HepG2 (cell line): ENCODE measurements at regions not wholly inside any gene's neighbourhood (a gene's known extent, or its start where the extent isn't known, plus 50 kb on each side); places are given as distances from the start of the nearest gene placed in this dataset.

ENCODE experiments used
- ARID4A ChIP-seq: sonication (generic); formaldehyde crosslinking; IDR thresholded peaks from 2 replicates; pipeline ENCODE4 v1.5.0; 2020; ENCODE audit warnings: mild to moderate bottlenecking, missing genetic modification reagents, borderline replicate concordance
- CSRNP2 ChIP-seq: sonication (generic); formaldehyde crosslinking; conservative IDR thresholded peaks from 2 replicates; pipeline ENCODE4 v1.8.0; 2022; ENCODE audit warnings: low read depth, missing genetic modification reagents
- DBP ChIP-seq: sonication (generic); formaldehyde crosslinking; IDR thresholded peaks from 2 replicates; pipeline ENCODE4 v1.4.0; 2020; ENCODE audit warnings: missing genetic modification reagents; ENCODE audit errors: not compliant biosample characterization
- HOXA3 ChIP-seq: sonication (generic); formaldehyde crosslinking; IDR thresholded peaks from 2 replicates; pipeline ENCODE4 v1.5.0; 2020; ENCODE audit warnings: missing genetic modification reagents
- HOXA7 ChIP-seq: sonication (generic); formaldehyde crosslinking; IDR thresholded peaks from 2 replicates; pipeline ENCODE4 v1.8.1; 2022; ENCODE audit warnings: mild to moderate bottlenecking, missing genetic modification reagents, moderate library complexity
- MYPOP ChIP-seq: sonication (generic); formaldehyde crosslinking; IDR thresholded peaks from 2 replicates; pipeline ENCODE4 v1.8.1; 2023; ENCODE audit warnings: mild to moderate bottlenecking, moderate library complexity, missing genetic modification reagents
- ZNF451 ChIP-seq: sonication (generic); formaldehyde crosslinking; IDR thresholded peaks from 2 replicates; pipeline ENCODE4 v1.5.0; 2020; ENCODE audit warnings: mild to moderate bottlenecking, missing genetic modification reagents

- TF ChIP-seq ARID4A (CRISPR knock-in tag) = no peak
- no peak for TF ChIP-seq DBP (CRISPR knock-in tag)
- TF ChIP-seq CSRNP2 (CRISPR knock-in tag) = no peak
- no peak for TF ChIP-seq MYPOP (CRISPR knock-in tag)
- TF ChIP-seq HOXA7 (CRISPR knock-in tag) = no peak
- no peak for TF ChIP-seq HOXA3 (CRISPR knock-in tag)
- TF ChIP-seq ZNF451 (CRISPR knock-in tag) = no peak
Observed at GRCh38 chr2:187139469-187139868, 290.5 kb upstream of the ZSWIM2 start (continued).
